SW480 (cell line): ENCODE measurements at regions not wholly inside any gene's neighbourhood (a gene's known extent, or its start where the extent isn't known, plus 50 kb on each side); places are given as distances from the start of the nearest gene placed in this dataset.
A peak's percentile ranks its signal among the peaks of the same experiment; 100 is the strongest.
"Not testable (repeated sequence)": the region's sequence is repeated elsewhere in the genome, so short reads cannot be mapped to it uniquely, and the experiment has no call there.

Experiments used
- DNase-seq: peaks from one replicate; pipeline ENCODE4 v3.0.0-alpha.2; 2016; ENCODE audit warnings: low spot score

DNA sequence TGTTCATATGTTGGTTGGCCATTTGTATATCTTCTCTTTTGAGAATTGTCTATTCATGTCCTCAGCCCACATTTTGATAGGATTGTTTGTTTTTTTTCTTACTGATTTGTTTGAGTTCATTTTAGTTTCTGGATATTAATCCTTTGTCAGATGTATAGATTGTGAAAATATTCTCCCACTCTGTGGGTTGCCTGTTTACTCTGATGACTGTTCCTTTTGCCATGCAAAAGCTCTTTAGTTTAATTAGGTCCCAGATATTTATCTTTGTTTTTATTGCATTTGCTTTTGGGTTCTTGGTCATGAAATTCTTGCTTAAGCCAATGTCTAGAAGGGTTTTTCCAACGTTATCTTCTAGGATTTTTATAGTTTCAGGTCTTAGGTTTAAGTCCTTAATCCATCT lies 740.7 kb upstream of the FAT3 start:
- DNase-seq: not testable (repeated sequence)

- not testable (repeated sequence) for DNase-seq
Measured at GRCh38 chr11:91481875-91482274, 742.7 kb upstream of the FAT3 start.

DNA sequence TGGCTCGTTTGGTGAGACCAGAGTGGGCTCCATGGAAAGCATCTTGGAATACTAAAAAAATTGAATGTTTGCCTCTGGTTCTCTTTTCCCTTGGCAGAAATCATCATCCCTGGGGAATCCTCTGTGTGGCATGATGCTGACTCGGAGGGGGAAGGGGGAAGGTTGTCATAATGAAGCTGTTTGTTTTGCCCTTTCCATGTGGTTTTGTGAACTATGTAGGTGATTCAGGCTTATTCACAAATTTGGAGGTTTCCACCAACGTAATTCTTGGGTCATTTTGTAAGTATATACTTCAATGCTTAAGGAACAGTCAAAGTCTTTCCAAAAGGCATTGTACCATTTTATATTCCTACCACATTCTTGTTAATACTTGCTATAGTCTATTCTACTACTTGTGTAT lies 754.0 kb upstream of the FAT3 start:
- no peak for DNase-seq

DNA sequence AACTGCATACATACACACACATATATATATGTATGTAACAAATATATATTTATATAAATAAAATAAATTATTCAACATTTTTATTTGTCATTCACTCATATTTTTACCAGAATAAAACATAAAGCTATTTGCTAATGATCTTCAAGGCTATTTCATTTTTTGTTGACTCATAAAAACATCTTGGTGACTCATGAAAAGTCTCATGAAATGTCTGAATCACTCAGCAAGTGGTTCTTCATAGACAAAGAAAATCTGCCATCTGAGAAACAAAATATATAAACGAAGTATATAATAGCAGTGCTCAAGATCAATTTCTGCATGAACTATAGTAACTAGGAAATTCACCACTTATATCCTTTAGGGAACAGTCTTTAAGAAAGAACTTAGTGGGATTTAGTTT lies 764.8 kb upstream of the FAT3 start:
- DNase-seq: no peak

GRCh38 chr11:91446267-91446666 lies 778.4 kb upstream of the FAT3 start:
- no peak for DNase-seq

DNA sequence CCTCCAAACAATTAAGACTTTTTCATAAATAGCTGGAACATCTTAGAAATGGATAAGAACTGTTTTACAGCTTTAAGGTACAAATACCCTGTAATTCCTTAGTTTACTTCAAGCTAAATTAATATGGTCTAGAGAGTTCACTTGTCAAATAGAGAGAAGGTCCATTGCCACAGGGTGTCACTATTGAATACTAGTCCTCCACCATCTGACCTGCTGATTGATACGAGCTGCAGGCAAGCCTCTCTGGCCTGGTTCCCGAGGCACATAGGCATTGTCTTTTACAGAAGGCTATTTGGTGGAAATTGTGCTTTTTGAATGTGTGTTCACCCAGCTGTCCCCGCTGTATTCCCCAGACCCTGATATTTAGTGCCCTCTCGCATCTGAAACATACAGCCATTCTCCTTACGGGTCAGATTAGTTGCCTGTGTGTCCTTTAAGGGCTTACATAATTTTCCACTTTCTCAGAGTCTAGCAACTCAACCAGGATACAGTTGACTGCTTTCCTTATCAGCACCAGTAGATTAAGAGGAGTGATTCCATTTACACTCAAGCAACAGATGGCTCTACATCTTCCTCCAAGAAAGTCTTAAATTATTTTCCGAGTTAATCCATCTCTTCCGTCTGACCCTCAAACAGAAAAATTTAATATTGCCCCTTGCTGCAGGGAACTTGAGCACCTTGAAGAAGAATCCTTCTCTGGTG lies 788.8 kb upstream of the FAT3 start:
- DNase-seq: no peak

- no peak for DNase-seq
Measured at GRCh38 chr11:91433284-91434010, 791.2 kb upstream of the FAT3 start.

DNA sequence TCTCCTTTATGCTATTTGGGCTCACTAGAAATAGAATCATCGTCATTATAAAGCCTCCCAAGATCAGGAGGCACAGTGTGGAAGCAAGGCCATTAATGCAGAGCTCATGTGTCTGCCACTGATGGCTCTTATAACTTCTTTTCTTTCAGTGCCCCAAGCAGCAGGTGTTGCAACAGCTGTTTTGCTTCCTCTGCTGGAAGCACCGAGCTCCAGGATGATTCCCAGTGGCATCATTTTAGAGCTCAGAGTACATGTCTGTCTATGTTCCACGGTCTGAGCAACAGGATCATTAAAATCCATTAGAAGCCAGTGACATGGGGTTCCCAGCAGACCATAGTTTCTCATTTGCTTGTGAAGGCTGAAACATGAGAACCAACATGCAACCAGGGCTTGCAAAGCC lies 803.0 kb upstream of the FAT3 start:
- DNase-seq: no peak

- DNase-seq: no peak
Measured at GRCh38 chr11:91407842-91408241, 816.8 kb upstream of the FAT3 start.

- no peak for DNase-seq
Measured at GRCh38 chr11:91406009-91406408, 818.6 kb upstream of the FAT3 start.

DNA sequence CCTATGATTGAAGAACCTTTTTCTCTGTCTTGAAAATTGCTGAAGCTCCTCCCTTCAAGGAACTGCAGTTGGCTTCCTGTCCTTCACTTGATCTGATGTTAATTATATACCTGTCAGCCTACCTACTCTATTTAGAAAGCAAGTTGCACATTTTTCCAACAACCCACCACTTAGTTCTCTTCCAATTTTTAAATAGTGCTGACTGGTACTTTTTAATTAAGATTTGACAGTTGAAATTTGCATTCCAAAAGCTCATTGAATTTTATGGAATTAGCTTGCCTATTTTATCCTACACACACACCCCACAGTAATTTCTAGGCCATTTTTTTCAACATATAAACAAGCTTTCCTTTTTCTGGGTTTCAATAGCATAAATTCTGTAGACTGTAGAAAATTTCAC lies 820.3 kb upstream of the FAT3 start:
- no peak for DNase-seq

GRCh38 chr11:91397134-91397468 lies 827.5 kb upstream of the FAT3 start:
- DNase-seq: no peak

DNA sequence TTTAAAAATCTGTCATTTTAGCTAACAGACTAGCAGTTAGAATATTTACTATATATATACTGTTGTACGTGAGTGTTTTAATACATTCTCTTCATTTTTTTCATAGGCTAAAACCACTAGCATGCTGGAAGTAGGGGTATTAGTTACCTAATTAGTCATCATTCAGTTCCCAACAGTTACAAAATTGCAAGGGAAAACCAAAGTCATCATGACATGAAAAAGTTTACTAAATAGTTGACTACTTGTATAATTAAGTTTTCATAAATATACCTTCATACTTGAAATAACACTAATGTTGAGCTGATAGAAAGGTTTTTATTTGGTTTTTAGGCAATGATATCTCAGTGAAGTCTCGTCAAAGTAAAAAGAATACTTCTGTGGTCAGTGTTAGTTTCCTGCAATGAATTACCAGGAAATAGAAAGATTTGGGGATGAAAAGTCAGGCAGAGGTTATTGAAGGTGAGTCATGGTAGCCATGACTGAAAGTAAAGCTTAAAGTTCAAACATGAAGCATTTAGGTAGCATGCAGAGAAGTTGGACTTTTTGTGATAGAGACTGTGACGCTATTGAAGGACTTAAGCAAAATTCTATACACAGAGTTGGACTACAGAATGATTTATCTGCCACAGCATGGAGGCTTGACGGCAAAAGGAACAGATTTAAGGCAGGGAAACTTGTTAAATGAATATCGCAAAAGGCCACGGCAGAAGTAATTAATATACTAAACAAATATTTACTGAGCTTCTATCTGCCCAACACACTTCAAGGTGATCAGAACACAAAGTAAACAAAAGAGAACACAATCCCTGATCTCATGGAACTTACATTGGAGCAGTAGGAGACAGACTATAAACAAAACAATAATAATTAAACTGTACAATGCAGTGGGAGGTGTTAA lies 828.1 kb upstream of the FAT3 start:
- peak; percentile 43 for DNase-seq

- DNase-seq: no peak
Measured at GRCh38 chr11:91394727-91395414, 829.7 kb upstream of the FAT3 start.

GRCh38 chr11:91394073-91394726 lies 830.4 kb upstream of the FAT3 start:
- no peak for DNase-seq

GRCh38 chr11:91382946-91383345 lies 841.7 kb upstream of the FAT3 start:
- no peak for DNase-seq

DNA sequence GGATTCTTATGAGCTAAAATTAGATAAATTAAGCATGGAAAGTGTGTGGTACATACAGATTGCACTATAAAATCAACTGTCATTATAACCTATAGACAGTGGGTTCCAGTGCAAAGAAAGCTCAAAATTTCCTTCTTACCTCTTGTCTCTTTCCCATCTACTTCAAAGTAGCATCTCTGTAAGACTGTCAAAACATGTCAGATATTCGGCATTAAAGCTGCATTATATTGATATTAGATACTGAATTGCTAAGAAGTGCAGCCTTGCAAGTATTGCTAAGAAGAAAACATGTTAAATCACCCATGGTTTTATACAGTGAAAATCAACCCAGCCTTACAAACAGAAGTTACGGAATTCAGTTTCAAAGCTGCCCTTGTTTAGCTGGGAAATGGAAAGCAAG lies 849.8 kb upstream of the FAT3 start:
- DNase-seq: no peak

- DNase-seq: no peak
Measured at GRCh38 chr11:91373497-91373896, 851.1 kb upstream of the FAT3 start.

GRCh38 chr11:91366816-91367215 lies 857.8 kb upstream of the FAT3 start:
- no peak for DNase-seq

GRCh38 chr11:91365986-91366585 lies 858.5 kb upstream of the FAT3 start:
- no peak for DNase-seq

DNA sequence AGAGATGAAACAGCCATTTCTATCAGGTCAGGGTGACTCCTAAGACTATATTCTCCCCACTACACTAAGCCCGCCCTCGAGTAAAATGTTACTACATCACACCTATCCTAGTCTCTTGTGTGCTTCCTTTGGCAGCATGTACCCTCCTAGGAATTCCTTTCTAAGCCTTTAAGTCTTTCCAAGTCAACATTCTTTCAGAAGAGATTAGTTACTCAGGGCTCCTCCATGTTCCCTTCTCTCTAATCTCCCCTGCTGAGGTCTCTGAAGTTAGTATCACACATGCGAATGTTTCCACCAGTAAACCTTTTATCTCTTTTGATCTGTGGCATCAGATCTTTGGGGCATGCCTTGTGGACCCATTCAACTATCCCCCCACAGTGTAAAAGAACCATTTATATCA lies 873.7 kb upstream of the FAT3 start:
- DNase-seq: no peak
